Body of pancreas (tissue), 4 donors: ENCODE measurements at regions not wholly inside any gene's neighbourhood (a gene's known extent, or its start where the extent isn't known, plus 50 kb on each side); places are given as distances from the start of the nearest gene placed in this dataset.

Experiments used
- POLR2A ChIP-seq, 3 donors: fragments of 450-650 bp; IDR thresholded peaks; one replicate each; pipeline ENCODE4 v1.6.1; 2016; ENCODE audit warnings: antibody characterized with exemption in 3 of 3, mild to moderate bottlenecking in 2 of 3
- TF ChIP-seq, protein P1 (sequence below), 7 experiments: fragments of 450-650 bp in 4 of 7; fragments of 200-600 bp in 3 of 7; sonication (generic) in 3 of 7; IDR thresholded peaks; one replicate each; pipeline ENCODE4 v1.5.1; 2016 to 2019; ENCODE audit warnings: antibody characterized with exemption in 7 of 7

DNA sequence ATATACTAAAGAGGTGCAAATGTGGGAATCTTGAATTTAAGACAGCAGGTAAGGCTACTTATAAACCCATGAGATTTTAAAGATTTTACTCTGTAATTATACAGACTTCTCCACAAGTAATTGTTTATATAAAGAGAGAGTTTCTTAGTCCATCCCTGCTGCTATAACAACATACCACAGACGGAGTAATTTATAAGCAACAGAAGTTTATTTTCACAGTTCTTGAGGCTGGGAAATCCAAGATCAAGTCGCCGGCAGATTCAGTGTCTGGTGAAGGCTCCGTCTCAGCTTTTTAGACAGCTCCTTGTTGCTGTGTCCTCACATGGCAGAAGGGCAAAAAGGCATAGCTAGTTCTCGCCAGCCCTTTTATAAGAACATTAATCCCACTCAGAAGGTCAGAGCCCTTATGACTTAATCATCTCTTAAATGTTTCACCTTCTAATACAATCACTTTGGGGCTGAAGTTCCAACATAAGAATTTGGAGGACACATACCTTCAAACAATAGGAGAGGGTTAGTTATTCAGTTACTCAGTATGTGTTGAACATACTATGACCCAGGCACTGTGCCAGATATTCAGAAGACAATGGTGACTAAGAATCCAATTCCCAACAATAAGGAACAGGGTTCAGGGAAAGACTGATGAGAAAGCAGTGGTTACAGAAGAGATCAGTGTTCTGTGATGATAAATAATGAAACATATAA lies 466.0 kb downstream of the RIT2 start:
- TF ChIP-seq, protein P1, sequence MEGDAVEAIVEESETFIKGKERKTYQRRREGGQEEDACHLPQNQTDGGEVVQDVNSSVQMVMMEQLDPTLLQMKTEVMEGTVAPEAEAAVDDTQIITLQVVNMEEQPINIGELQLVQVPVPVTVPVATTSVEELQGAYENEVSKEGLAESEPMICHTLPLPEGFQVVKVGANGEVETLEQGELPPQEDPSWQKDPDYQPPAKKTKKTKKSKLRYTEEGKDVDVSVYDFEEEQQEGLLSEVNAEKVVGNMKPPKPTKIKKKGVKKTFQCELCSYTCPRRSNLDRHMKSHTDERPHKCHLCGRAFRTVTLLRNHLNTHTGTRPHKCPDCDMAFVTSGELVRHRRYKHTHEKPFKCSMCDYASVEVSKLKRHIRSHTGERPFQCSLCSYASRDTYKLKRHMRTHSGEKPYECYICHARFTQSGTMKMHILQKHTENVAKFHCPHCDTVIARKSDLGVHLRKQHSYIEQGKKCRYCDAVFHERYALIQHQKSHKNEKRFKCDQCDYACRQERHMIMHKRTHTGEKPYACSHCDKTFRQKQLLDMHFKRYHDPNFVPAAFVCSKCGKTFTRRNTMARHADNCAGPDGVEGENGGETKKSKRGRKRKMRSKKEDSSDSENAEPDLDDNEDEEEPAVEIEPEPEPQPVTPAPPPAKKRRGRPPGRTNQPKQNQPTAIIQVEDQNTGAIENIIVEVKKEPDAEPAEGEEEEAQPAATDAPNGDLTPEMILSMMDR (IDR thresholded peaks at IDR 0.05) = no peak
- TF ChIP-seq POLR2A (IDR thresholded peaks at IDR 0.05) = no peak
